ENCODE measurements at regions not wholly inside any gene's neighbourhood (a gene's known extent, or its start where the extent isn't known, plus 50 kb on each side); places are given as distances from the start of the nearest gene placed in this dataset.
"Not testable (repeated sequence)": the region's sequence is repeated elsewhere in the genome, so short reads cannot be mapped to it uniquely, and the experiment has no call there.

DNA sequence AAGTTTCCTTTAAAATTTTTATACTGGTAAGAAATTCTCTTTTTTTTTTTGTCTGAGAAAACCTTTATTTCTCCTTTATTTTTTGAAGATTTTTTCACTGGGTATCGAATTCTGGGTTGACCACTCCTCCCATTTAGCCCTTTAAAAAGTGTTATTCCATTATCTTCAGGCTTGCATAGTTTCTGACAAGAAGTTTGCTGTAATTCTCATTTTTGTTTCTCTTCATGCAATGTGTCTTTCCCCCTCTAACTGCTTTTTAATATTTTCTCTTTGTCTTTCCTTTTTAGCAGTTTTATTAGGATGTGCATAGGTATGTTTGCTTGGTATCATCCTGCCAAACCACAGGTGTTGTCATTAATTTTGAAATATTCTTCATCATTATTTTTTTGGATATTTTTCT, 67.7 kb upstream of the GOT2 start:
- Histone ChIP-seq H3K27me3 (no peaks in the 10 kb centered on the region), H3K9me3 (no peaks in the 10 kb centered on the region), H3K4me1 (no peaks in the 10 kb centered on the region), H3K36me3 (no peaks in the 10 kb centered on the region), H3K27ac (no peak overlapping the region), H3K4me3 (no peak overlapping the region)
- TF ChIP-seq, protein P1, sequence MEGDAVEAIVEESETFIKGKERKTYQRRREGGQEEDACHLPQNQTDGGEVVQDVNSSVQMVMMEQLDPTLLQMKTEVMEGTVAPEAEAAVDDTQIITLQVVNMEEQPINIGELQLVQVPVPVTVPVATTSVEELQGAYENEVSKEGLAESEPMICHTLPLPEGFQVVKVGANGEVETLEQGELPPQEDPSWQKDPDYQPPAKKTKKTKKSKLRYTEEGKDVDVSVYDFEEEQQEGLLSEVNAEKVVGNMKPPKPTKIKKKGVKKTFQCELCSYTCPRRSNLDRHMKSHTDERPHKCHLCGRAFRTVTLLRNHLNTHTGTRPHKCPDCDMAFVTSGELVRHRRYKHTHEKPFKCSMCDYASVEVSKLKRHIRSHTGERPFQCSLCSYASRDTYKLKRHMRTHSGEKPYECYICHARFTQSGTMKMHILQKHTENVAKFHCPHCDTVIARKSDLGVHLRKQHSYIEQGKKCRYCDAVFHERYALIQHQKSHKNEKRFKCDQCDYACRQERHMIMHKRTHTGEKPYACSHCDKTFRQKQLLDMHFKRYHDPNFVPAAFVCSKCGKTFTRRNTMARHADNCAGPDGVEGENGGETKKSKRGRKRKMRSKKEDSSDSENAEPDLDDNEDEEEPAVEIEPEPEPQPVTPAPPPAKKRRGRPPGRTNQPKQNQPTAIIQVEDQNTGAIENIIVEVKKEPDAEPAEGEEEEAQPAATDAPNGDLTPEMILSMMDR (IDR thresholded peaks at IDR 0.05 in 4 of 5, conservative IDR thresholded peaks at IDR 0.05 in 1 of 5) = no peak
- TF ChIP-seq POLR2A (IDR thresholded peaks at IDR 0.05) = no peak
- ATAC-seq = no peak
- in situ Hi-C loops (cut with MboI; ENCODE audit: low sequenced_read_pairs in 4 of 4) = no loop called here
- intact Hi-C loops (cut with DNase I; ENCODE audit: low total_unique reads) = no loop called here
- DNase-seq = no peak

DNA sequence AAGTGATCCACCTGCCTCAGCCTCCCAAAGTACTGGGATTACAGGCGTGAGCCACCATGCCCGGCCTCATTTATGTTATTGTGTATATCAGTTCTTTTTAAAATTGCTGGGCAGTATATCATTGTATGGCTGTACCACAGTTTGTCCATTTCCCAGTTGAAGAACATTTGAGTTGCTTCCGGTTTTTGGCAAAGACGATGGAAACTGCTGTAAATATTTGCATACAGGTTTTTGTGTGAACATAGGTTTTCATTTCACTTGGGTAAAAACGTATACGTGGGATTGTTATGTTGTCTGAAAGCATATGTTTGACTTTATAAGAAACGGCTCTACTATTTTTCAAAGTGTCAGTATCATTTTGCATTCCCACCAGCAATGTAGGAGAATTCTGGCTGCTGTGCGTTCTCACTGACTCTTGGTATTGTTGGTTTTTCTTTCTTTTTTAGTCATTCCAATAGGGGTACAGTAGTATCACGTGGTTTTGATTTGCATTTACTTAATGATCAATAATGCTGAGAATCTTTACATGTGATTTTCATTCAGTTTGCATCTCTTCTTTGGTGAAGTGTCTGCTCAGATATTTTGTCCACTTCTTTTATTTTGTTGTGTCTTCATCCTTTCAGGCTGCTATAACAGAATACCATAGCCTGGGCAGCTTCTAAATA, 63.2 kb upstream of the GOT2 start:
- H3K27me3 ChIP-seq = no peaks in the 10 kb centered on the region
- DNase-seq (no peak), ATAC-seq (no peak)
- H3K9me3 ChIP-seq = no peaks in the 10 kb centered on the region
- H3K4me3 ChIP-seq = no peak overlapping the region
- H3K4me1 ChIP-seq = no peaks in the 10 kb centered on the region
- H3K27ac ChIP-seq = no peak overlapping the region
- intact Hi-C loops (cut with DNase I; ENCODE audit: low total_unique reads) (no loop called here), in situ Hi-C loops (cut with MboI; ENCODE audit: low sequenced_read_pairs in 4 of 4) (no loop called here)
- H3K36me3 ChIP-seq = no peaks in the 10 kb centered on the region
- no peak for TF ChIP-seq POLR2A (IDR thresholded peaks at IDR 0.05)
- TF ChIP-seq, protein P1 (IDR thresholded peaks at IDR 0.05 in 4 of 5, conservative IDR thresholded peaks at IDR 0.05 in 1 of 5) = no peak

DNA sequence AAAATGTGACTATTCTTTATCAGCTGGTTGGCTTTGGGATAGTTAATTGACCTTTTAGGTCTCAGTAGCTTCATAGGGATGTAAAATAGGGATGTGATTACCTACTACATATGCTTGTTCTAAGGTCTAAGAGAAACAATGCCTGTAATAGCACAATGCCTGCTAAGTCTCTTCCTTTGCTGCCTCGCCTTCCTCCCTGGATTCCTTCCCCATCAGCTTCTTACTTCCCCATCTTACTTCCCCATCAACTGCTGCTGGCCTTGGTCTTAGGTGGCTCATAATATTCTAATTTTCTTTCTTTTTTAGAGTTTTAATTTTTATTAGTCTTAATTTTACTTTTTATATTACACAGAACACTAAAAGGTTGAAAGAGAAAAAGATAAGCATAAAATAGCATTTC, 59.2 kb upstream of the GOT2 start:
- in situ Hi-C loops (cut with MboI; ENCODE audit: low sequenced_read_pairs in 4 of 4) = no loop called here
- TF ChIP-seq, protein P1 (IDR thresholded peaks at IDR 0.05 in 4 of 5, conservative IDR thresholded peaks at IDR 0.05 in 1 of 5) = no peak
- no peak for TF ChIP-seq POLR2A (IDR thresholded peaks at IDR 0.05)
- Histone ChIP-seq H3K9me3 (no peaks in the 10 kb centered on the region), H3K27me3 (no peaks in the 10 kb centered on the region), H3K27ac (no peak overlapping the region), H3K4me3 (no peak overlapping the region), H3K36me3 (no peaks in the 10 kb centered on the region), H3K4me1 (no peaks in the 10 kb centered on the region)
- DNase-seq (no peak), ATAC-seq (no peak)
- intact Hi-C loops (cut with DNase I; ENCODE audit: low total_unique reads) = no loop called here

DNA sequence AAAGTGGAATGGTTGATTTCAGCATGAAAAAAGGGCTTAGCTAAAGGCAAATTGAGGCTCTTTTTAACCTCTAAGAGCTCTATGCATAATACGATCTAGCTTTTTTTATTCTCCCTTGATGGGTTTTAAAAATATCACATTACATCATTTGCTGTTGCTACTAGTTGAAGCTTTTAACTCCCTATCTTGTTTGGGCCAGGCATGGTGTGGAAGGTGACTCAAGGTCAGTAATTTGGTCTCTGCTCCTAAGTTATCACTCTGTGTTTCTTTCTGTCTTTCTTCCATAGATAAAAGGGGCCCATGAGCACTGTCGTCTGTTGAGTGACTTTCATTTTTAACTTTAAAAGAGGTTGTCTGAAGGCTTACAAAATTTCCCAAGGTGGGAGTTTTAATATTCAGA, 58.1 kb upstream of the GOT2 start:
- H3K36me3 ChIP-seq = no peaks in the 10 kb centered on the region
- in situ Hi-C loops (cut with MboI; ENCODE audit: low sequenced_read_pairs in 4 of 4) (no loop called here), intact Hi-C loops (cut with DNase I; ENCODE audit: low total_unique reads) (no loop called here)
- no peak for TF ChIP-seq POLR2A (IDR thresholded peaks at IDR 0.05)
- TF ChIP-seq, protein P1 (IDR thresholded peaks at IDR 0.05 in 4 of 5, conservative IDR thresholded peaks at IDR 0.05 in 1 of 5) = no peak
- no peak overlapping the region for H3K27ac ChIP-seq
- H3K9me3 ChIP-seq = no peaks in the 10 kb centered on the region
- no peak overlapping the region for H3K4me3 ChIP-seq
- ATAC-seq (no peak), DNase-seq (no peak)
- H3K27me3 ChIP-seq = no peaks in the 10 kb centered on the region
- H3K4me1 ChIP-seq = no peaks in the 10 kb centered on the region

DNA sequence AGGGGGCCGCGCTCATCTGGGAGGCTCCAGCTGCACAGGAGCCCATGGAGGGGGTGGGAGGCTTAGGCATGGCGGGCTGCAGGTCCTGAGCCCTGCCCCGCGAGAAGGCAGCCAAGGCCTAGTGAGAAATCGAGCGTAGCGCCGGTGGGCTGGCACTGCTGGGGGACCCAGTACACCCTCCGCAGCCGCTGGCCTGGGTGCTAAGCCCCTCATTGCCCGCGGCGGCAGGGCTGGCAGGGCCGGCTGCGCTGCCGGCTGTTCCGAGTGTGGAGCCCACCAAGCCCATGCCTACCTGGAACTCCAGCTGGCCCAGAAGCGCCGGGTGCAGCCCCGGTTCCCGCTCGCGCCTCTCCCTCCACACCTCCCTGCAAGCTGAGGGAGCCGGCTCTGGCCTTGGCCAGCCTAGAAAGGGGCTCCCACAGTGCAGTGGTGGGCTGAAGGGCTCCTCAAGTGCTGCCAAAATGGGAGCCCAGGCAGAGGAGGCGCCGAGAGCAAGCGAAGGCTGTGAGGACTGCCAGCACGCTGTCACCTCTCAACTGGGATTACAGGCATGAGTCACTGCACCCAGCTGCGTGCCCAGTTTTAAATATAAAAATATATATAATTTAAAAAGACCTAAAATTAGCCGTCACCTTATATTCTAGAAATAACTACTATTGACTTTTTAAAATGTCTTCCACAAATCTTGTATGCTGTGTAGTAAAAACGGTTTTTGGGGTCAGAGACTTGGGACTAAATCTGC, 56.9 kb upstream of the GOT2 start:
- H3K27me3 ChIP-seq; ATAC-seq; H3K27ac ChIP-seq; H3K4me1 ChIP-seq; intact Hi-C loops (cut with DNase I; ENCODE audit: low total_unique reads); H3K9me3 ChIP-seq; in situ Hi-C loops (cut with MboI; ENCODE audit: low sequenced_read_pairs in 4 of 4); DNase-seq; H3K4me3 ChIP-seq; H3K36me3 ChIP-seq: not testable (repeated sequence)
